HFFc6 (cell line): ENCODE measurements at regions not wholly inside any gene's neighbourhood (a gene's known extent, or its start where the extent isn't known, plus 50 kb on each side); places are given as distances from the start of the nearest gene placed in this dataset.

Experiments
- DNase-seq: peaks from one replicate; pipeline ENCODE4 v3.0.0-alpha.2; 2018
- H3K27ac Mint-ChIP-seq: 2 replicates; pipeline ENCODE4 v1.8.0; 2020; ENCODE audit warnings: mild to moderate bottlenecking, mixed read lengths
- H3K27me3 Mint-ChIP-seq: 2 replicates; pipeline ENCODE4 v1.8.0; 2021; ENCODE audit warnings: mild to moderate bottlenecking, moderate library complexity, mixed read lengths; ENCODE audit not compliant: insufficient read depth
- H3K36me3 Mint-ChIP-seq: 2 replicates; pipeline ENCODE4 v1.8.0; 2021; ENCODE audit warnings: low read depth, mixed read lengths
- H3K4me1 Mint-ChIP-seq: 2 replicates; pipeline ENCODE4 v1.8.0; 2020; ENCODE audit warnings: low read depth, mixed read lengths
- H3K4me3 Mint-ChIP-seq: 2 replicates; pipeline ENCODE4 v1.8.0; 2020; ENCODE audit warnings: mild to moderate bottlenecking, moderate library complexity, mixed read lengths
- H3K9me3 Mint-ChIP-seq: 2 replicates; pipeline ENCODE4 v1.8.0; 2020; ENCODE audit warnings: mild to moderate bottlenecking, mixed read lengths
- TF ChIP-seq, protein P1 (sequence below): fragments of 200-600 bp; sonication (generic); IDR thresholded peaks from 2 replicates; pipeline ENCODE4 v1.5.0; 2021; ENCODE audit warnings: antibody characterized with exemption, mild to moderate bottlenecking

- no peak overlapping the region for H3K27ac Mint-ChIP-seq
- H3K36me3 Mint-ChIP-seq = no peaks in the 10 kb centered on the region
- H3K4me3 Mint-ChIP-seq = no peak overlapping the region
- H3K27me3 Mint-ChIP-seq = no peaks in the 10 kb centered on the region
- no peaks in the 10 kb centered on the region for H3K4me1 Mint-ChIP-seq
- H3K9me3 Mint-ChIP-seq = no peaks in the 10 kb centered on the region; the same call in 1 of the 2 replicates
- no peak for DNase-seq
- TF ChIP-seq, protein P1, sequence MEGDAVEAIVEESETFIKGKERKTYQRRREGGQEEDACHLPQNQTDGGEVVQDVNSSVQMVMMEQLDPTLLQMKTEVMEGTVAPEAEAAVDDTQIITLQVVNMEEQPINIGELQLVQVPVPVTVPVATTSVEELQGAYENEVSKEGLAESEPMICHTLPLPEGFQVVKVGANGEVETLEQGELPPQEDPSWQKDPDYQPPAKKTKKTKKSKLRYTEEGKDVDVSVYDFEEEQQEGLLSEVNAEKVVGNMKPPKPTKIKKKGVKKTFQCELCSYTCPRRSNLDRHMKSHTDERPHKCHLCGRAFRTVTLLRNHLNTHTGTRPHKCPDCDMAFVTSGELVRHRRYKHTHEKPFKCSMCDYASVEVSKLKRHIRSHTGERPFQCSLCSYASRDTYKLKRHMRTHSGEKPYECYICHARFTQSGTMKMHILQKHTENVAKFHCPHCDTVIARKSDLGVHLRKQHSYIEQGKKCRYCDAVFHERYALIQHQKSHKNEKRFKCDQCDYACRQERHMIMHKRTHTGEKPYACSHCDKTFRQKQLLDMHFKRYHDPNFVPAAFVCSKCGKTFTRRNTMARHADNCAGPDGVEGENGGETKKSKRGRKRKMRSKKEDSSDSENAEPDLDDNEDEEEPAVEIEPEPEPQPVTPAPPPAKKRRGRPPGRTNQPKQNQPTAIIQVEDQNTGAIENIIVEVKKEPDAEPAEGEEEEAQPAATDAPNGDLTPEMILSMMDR = no peak
Measured at GRCh38 chr13:91295712-91296410, 51.6 kb upstream of the MIR17HG start.

- Mint-ChIP-seq H3K27ac (no peak overlapping the region), H3K4me1 (no peaks in the 10 kb centered on the region), H3K36me3 (no peaks in the 10 kb centered on the region), H3K4me3 (no peak overlapping the region), H3K9me3 (no peaks in the 10 kb centered on the region), H3K27me3 (no peaks in the 10 kb centered on the region)
- TF ChIP-seq, protein P1 = no peak
- no peak for DNase-seq
Measured at GRCh38 chr13:91297503-91297902, 50.0 kb upstream of the MIR17HG start.
